Left lobe of liver (tissue), 2 donors: ENCODE measurements at regions not wholly inside any gene's neighbourhood (a gene's known extent, or its start where the extent isn't known, plus 50 kb on each side); places are given as distances from the start of the nearest gene placed in this dataset.
"Not testable (repeated sequence)": the region's sequence is repeated elsewhere in the genome, so short reads cannot be mapped to it uniquely, and the experiment has no call there.

Experiments used
- ATAC-seq: fragments of 200-7000 bp; cut with Tn5 transposase; one replicate; pipeline ENCODE4 v1.9.1; 2020; ENCODE audit warnings: mild to moderate bottlenecking, moderate library complexity
- DNase-seq: peaks from one replicate; pipeline ENCODE4 v3.0.0-alpha.2; 2020; ENCODE audit warnings: low spot score
- donor health status: DM: no; HTN: no; CAD: no; lungs with moderate emphysema.
- donor health status: DM: no; HTN: yes; CAD: no.

GRCh38 chr4:144366425-144366824 lies 225.9 kb upstream of the GYPA start:
- no peak for DNase-seq
- no peak for ATAC-seq

DNA sequence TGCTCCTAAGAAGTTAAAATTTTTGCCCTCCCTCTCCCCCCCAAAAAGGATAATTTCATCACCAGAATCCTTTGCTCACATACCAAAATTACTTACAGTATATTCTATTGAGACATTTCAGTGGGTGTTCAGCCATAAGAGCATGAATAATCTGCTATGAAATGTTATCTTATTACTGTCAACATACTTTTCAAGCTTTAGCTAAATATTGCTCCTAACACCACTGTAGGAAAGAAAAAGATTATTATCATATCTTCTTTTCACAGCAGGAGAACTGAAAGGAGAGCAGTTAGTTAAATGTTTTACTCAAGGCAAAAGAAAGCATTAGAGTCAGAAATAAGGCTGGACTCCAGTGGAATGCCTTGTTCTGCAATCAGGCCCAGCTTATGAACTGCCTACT lies 231.0 kb upstream of the GYPA start:
- ATAC-seq (no peak), DNase-seq (no peak)

DNA sequence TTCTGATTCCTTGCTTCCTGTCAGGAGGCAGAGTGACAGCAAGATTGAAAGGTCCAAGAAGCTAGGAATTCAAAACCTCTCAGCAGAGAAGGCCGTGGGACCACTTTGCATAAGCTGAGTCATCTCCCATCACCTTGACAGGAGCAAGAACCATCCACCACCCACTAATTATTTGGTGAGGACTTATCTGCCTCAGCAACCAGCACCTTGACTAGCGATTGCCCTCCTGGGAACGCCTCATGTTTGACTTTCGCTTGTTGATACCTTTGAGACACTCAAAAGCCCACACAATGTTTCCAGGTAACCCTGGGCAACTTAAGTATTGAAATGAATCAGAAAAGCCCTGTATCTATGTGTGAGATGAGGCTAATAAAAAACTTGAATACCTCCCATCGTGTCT lies 233.5 kb upstream of the GYPA start:
- no peak for DNase-seq
- no peak for ATAC-seq

DNA sequence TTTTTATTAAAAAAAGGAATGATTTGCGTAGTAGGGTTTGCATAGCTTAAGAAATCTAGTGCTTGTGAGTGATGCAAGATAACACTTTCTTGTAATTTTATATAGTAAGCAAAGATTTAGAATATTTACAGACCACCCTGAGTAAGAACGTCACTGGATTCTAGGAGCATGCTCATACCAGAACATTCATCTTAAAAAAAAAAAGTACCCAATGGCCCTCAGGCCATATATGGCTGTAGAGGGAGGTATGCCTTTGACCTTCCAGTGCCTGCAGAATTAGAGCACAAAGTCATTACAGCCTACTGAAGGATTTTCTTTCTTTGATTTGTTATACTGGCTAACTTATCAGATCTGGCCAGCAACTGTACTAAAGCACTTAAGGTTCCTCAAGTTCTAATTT lies 236.3 kb upstream of the GYPA start:
- no peak for ATAC-seq
- no peak for DNase-seq

DNA sequence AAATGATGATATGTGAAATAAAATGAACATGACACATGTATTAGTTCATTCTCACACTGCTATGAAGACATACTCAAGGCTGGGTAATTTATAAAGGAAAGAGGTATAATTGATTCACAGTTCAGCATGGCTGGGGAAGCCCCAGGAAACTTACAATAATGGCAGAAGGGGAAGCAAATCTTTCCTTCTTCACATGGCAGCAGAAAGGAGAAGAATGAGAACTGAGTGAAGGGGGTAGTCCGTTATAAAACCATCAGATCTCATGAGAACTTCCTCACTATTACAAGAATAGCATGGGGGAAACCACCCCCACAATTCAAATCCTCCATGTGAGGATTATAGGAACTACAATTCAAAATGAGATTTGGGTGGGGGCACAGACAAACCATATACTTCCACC lies 243.9 kb upstream of the GYPA start:
- ATAC-seq = no peak
- no peak for DNase-seq

DNA sequence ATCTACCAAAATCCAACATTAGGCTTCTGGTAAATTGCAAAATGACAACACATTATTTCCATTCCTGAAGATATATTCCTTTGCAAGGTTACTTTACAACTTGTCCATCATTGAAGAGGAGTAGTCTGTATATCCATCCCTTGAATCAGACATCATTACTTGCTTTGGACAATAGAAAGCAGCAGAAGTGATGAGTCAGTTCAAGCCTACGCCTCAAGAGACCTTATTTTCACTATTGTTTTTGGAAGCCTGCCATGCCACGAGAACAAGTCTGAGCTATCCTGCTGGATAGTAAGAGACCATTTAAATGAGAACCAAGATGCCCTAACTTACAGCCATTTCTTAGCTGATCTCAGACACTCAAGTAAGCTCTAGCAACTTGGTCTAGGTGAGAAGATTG lies 246.0 kb upstream of the HHIP start:
- ATAC-seq (no peak), DNase-seq (no peak)

DNA sequence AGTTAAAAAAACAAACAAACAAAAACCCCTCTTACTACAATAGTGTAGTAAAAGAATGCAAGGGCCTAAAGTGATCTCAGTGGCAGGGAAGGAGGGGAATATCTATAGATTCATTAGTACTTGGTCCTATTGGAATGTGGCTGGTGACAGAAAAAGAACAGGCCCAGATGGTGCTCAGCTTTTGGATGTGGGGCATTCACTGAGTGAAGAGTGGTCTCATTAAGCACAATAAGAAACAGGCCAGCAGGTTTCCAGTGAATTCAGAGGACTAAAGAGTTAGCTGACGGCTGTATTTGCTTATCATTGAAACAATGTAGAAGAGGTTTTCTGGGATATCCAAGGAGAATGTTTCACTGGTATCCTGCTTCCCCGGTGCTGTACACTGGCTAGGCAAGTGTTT lies 243.8 kb upstream of the HHIP start:
- DNase-seq (no peak), ATAC-seq (no peak)

DNA sequence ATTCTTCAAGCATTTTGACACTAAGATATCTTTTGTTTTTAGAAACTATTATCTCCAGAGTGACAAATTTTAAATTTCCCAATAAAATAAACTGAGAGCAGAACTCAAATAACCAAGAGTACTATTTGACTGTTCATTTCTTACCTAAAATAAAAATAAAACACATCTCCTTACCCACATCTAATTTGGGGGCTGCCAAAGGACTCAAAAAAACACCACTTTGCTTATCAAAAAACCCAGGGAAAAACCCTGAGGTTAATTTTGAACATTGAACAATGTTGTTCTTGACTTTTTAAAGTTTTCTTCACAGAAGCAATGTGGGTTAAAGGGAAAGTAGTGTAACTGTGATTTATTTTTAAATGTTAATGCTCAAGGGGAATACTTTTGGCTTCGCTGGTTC lies 243.0 kb upstream of the HHIP start:
- ATAC-seq (no peak), DNase-seq (no peak)

- no peak for DNase-seq
- no peak for ATAC-seq
Measured at GRCh38 chr4:144403893-144404292, 242.1 kb upstream of the HHIP start.

- ATAC-seq (no peak), DNase-seq (no peak)
Measured at GRCh38 chr4:144409525-144409924, 236.4 kb upstream of the HHIP start.

DNA sequence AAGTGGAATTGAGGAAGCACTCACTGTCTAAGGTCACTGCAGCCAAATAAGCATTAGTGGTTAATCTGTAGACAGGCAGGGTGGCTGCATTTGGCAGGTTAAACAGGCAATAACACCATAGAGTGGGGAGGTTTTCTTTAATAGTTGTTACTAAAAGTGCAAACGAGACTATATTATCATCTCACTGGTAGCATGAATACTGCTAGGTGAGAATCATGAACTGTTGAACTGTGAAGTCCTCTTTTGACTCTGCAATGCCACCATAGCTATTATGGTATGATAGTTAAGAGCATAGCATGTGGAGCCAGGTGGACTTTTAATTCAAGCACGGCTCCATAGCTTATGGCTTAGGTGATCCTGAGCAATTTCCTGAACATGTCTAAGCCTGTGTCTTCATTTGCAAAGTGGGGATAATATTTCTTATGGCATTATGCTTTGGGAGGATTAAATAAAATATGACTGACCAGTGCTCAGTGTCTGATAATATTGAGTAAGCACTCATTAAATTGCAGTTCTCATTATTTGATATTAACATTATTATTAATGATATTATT lies 235.6 kb upstream of the HHIP start:
- DNase-seq (no peak), ATAC-seq (no peak)

DNA sequence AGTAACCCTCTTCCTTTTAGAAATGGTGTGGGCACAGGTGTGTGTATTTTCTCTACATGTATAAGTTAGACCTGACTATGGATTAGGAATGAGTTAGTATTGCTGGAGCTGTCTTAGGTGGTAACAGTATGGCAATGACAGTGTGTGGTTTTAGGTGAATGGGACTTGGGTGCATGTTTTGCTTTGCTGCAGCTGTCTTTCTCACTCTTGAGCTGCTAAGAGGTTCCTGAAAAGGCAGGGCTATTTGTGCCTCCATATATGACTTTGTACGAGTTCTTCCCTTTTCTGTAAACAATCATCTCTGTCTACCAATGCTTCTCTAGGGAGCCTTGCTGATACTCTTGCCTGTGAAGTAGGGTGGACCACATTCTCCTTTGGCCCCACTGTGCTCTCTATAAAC lies 234.8 kb upstream of the HHIP start:
- ATAC-seq (no peak), DNase-seq (no peak)

- ATAC-seq = no peak
- DNase-seq = no peak
Measured at GRCh38 chr4:144411700-144412099, 234.3 kb upstream of the HHIP start.

DNA sequence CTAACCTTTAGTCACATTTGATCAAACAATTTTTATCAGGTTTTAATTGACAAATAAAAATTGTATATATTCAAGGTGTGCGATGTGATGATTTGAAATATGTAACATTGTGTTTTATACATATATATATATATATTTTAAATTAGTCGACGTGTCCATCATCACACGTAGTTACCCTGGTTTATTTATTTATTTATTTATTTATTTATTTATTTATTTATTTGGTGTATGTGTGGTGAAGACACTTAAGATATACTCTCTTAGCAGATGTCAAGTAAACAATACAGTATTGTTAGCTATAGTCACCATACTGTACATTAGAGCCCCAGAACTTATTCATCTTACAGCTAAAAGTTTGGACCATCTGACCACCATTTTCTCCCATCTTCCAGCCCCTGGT lies 224.9 kb upstream of the HHIP start:
- no peak for DNase-seq
- no peak for ATAC-seq

GRCh38 chr4:144421839-144422565 lies 224.0 kb upstream of the HHIP start:
- DNase-seq (no peak), ATAC-seq (no peak)

- no peak for ATAC-seq
- DNase-seq = no peak
Measured at GRCh38 chr4:144423930-144424329, 222.0 kb upstream of the HHIP start.

DNA sequence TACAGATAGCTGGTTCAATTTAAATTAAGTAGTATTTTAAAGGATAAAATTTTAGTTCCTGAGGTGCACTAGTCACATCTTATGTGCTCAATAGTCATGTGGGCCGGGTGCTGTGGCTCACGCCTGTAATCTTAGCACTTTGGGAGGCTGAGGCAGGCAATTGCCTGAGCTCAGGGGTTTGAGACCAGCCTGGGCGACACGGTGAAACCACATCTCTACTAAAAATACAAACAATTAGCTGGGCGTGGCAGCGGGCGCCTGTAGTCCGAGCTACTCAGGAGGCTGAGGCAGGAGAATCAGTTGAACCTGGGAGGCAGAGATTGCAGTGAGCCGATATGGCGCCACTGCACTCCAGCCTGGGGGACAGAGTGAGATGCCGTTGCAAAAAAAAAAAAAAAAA lies 219.9 kb upstream of the HHIP start:
- not testable (repeated sequence) for DNase-seq, ATAC-seq

DNA sequence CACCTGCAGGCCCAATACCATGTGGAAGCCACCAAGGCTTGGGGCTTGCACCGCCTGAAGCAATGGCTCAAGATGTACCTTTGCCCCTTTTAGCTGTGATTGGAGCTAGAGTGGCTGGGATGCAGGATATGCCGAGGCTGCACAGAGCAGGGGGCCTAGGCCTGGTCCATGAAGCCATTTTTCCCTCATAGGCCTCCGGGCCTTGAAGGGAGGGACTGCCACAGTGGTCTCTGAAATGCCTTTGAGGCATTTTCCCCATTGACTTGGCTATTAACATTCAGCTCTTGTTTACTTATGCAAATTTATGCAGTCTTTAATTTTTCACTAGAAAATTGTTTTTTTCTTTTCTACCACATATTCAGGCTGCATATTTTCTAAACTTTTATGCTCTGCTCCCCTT lies 203.2 kb upstream of the HHIP start:
- ATAC-seq (no peak), DNase-seq (no peak)

- DNase-seq = no peak
- ATAC-seq = peak; percentile 44
Measured at GRCh38 chr4:144449611-144450010, 196.3 kb upstream of the HHIP start.

GRCh38 chr4:144450526-144450925 lies 195.4 kb upstream of the HHIP start:
- DNase-seq (no peak), ATAC-seq (no peak)

DNA sequence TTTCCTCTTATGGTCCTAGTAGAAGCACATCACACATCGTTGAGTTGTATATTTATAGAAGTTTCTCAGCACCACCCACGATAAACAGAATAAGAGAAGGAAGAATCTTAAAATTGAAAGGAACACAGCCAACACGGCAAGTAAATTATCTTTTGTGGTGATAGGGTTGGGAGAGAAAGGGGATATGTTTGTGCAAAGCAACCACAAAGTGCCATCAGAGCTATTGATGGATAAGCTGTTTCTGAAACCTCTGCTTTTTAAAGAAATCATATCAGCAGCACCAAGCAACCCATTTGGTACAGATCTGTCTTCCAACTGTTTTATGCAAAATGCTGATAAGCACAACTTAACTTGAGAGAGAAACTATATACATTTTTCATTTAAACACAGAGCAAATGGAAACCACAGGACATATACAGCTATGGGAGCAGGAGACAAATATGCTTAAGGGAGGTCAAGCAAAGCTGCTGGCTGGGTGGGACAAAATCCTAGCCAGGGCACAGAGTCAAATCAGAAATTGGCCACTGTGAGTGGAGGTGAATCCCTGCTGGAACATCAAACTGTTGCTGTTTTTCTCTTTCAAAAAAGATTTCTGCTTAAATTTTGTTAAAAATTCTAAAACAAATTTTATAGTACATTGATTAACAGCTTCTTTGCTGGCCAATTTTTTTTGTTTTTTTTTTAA lies 194.0 kb upstream of the HHIP start:
- DNase-seq (no peak), ATAC-seq (no peak)

GRCh38 chr4:144456196-144456595 lies 189.8 kb upstream of the HHIP start:
- no peak for ATAC-seq
- no peak for DNase-seq

DNA sequence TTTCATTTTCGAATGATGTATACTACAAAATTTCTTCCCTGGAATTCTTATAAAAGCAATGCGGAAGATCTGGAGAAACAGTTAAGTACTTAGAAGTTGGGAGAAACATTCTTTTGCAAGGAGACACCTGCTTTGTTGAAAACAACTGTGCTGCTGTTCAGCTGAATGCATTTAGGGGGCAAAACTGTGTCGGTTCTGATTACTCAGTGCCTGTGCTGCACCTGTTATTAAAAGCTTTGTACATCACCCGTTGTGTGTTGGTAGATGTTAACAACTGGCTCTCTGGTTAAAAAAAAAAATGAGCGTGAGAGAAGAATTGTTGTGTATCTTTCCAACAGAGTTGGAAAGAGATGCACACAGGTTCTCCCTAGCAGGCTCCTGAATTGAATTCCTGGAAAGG lies 184.1 kb upstream of the HHIP start:
- ATAC-seq (no peak), DNase-seq (no peak)
